NCI-H748 (cell line): ENCODE measurements at regions not wholly inside any gene's neighbourhood (a gene's known extent, or its start where the extent isn't known, plus 50 kb on each side); places are given as distances from the start of the nearest gene placed in this dataset.
A peak's percentile ranks its signal among the peaks of the same experiment; 100 is the strongest.

Experiments used
- DNase-seq: peaks from one replicate; lab custom pipeline; 2025; ENCODE audit not compliant: unreplicated experiment; lab: John Stamatoyannopoulos, UW

DNA sequence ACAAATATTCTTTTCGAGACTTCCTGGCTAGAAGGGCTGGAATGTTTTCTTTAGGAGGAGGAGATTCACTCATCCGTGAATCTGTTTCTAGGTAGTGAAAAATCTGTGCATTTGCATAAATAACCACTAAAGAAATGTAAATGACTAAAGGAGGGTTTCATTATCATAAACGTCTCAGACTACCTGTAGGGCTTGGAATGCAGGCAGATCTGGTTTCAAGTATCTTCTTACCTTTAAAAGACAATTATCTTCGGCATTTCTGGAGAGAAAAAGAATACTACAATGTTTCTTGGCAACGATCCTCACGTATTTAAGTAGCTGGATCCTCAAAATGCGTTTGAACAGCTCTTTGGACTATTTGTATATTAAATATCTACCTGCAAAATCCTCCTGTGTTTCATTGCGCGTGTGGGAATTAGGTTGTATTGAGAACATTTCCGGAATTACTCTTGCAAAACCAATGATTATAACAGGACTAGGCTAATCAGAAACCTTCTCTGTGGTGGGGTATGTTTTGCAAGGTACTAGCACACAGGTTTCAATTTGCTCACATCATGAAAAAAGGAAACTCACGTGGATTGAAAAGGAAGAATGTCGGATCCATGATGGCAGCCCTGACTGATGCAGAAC, 291.1 kb upstream of the ARGLU1 start:
- no peak for DNase-seq

DNA sequence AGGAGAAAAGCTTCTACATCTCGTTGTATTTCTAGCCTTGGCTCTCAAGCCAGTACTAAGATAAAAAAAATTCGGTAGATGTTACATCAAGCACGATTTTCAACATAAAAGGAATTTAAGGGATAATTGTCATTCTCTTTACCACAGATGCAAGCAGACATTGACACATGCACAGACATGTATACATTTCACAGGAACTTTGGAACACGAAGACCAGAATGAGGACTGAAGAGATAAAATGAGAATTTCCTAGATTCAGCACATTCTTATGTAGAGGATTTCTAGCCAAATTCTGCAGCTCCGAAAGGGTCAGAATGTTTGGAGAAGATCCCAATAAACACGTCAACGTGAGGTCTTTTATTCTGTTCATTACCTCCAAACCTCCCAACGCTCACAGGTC, 284.5 kb upstream of the ARGLU1 start:
- no peak for DNase-seq

DNA sequence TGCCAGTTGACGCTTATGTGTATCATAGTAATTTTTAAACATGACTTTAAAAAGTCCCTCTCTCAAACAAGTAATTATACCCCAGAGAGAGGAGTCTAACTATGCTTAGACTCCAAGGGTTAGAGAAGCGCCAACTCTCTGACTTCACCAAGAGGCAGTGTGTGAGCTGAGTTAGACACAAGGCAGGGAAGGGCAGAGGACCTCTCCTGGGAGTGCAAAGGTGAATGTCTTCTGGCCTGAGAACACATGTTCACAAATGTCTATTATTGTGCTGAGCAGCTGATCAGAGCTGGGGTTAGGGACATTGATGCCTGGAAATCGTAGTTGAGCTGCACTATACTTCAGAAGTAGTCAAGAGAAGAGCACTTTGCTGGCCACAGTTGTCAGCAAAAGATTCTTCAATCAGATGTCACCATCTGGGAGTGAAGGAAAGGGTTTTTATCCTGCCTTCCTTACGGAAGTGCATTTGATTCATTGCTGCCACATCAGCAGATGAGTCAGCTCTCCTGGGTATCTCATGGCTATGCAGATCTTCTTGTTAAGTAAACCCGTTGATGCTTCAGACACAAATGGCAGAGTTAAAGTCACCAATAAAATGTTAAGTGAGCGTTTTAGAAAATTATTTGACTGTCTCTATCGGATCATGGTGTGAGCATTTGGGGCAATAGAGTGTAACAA, 283.2 kb upstream of the ARGLU1 start:
- DNase-seq = no peak

DNA sequence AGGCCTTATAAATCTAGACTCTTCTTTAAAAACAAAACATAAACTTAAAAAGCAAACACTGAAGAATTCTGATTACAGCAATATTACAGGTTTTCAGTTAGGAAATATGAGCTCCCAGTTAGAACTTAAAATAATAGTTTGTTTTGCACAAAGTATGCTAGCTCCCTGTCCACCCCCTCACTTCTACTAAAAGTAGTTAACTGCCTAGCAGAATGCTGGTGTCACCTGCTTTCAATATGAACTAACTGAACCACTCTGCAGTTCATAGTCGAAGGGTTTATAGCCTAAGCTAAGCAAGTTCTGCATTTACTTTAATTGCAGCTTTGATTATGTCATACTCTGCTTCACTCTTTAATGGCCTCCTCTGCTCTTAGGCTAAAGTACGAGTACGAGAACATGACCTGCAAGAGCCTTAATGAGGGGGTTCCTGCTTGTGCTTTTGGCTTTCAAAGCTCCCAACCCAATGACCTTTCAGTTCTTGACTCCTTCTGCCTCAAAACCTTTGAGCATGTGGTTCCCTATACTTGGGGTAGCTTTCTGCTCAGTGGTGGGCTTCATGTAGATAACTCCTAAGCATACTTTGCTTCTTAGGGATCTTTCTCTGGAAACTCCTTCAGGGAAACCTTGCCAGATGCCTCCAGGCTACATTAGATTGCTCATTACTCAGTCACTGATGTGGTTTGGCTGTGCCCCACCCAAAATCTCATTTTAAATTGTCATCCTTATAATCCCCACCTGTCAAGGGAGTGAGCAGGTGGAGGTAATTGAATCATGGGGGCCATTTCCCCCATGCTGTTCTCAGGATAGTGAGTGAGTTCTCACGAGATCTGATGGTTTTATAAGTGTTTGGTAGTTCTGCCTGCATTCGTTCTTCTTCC, 278.9 kb upstream of the ARGLU1 start:
- DNase-seq = no peak

DNA sequence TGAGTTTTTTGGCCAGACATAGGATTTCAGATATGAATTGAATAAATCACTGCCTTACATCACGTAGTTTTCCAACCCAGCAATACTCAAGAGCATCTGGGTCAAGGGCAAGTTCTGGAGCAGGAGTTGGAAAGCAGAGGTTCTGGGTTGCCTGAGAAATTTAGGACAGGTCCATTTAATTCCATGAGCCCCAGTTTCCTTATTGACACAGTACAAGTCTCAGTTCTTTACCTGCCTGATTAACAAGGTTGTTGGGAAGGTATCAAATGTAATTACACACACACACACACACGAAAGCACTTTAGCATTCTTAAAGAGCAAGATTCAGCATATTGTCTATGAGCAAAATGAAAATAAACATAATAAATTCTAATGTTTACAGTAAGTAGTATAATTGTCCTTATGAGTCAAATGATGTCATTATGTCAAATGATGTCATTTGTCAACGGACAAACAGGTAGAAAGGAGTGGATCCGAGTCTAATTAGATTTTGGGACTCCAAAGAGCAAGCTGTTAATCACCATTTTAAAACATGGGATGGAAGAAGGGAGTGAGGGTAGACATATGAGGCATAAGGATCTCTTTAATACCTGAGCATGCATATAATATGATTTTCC, 268.4 kb upstream of the ARGLU1 start:
- no peak for DNase-seq

DNA sequence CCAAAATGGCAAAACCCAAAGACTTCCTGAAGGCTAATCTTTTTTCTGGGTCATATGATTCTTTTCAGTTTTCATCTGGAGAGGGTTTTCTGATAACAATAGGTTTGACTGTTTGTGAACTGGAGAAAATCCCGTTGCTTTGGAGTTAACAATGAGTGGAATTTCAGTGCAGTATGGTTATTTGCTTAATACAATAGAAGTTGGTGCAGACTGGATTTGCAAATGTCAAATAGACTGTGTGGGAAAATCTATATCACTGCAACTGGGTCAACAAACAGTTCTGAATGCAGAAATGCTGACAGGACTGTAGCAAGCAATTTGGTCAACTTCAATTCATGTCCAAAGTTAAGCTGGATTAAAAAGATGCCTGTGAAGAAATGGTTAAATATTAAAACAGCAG, 267.5 kb upstream of the ARGLU1 start:
- DNase-seq = no peak

DNA sequence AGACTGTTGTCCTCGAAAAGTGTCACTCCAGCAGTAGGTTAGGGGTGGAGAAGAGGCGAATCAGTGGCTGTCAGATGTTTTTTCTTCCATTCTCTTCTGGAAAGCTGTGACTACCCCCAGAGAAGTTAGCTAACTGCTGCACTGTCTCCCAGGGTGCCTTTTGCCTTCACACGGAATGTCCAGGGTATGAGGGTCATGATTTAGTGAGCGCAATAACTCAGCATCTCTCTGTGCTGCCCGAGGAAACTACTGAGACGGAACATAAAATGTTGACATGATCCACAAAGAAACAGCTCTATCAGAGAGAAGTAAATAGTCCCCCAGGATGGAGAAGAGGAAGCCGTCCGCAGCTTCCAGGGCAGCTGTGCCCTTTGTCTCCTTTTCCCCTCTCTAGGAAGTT, 254.0 kb upstream of the ARGLU1 start:
- no peak for DNase-seq

DNA sequence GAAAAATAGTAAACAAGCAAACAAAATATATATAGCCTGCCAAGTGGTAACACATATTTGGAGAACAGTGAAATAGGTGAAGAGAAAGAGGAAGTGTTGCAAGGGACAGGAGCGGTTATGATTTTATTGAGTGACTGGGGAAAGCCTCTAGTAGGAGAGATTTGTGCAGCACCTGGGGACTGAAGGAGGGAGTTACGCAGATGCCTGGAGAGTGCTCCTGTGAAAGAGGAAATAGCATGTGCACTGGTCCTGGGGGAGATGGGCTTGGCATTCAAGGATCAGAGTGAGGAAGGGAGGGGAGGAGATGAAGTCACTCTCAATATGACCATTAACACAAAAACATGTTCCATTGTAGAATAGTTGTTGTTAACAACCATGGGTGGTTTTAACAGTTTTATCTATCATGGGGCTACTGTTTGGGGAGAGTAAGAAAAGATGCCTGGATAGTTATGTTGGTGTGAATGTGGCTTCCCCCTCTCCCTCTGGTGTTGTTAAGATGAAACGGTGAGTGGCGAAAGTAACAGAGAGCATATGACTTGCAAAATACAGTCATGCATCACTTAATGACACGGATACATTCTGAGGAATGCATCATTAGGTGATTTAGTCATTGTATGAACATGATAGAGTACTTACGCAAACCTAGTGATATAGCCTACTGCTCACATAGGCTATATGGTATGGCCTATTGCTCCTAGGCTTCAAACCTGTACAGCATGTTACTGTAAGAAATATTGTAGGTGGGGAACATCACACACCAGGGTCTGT, 251.7 kb upstream of the ARGLU1 start:
- DNase-seq = no peak

DNA sequence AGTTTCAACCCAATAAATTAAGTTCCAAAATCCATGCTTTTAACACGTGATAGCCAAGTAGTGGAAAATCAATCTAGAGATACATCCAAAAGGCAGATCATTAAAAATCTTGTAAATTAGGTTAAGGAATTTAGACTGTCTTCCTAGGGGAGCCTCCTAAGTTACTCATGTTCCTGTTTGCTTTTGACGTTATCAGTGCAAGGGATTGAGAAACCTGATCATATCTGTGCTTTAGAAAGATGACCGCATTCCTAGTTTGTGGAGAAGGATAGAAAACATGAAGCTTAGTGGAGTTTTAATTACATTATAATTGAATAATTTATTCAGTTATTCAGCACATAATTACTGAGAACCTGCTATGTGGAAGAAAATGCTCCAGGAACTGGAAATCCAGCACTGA, 251.0 kb upstream of the ARGLU1 start:
- DNase-seq = no peak

DNA sequence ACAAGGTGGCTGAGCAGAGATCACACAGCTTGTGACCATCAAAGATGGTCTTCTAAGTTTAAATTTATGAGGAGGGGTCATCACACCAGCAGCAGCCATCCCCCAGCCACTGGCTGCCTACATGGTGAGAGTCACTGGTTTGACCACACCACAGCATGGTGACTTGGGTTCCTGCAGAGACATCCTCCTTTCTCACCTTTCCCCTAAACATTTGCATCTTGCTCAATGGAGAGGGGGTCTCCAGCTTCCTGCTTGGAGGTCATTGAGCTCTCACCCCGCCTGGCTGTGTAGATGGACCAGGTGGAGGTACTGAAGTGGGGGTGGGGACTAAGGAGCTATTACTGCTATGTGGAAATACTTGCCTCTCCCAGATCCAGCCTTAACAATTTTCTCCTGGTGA, 247.6 kb upstream of the ARGLU1 start:
- no peak for DNase-seq

DNA sequence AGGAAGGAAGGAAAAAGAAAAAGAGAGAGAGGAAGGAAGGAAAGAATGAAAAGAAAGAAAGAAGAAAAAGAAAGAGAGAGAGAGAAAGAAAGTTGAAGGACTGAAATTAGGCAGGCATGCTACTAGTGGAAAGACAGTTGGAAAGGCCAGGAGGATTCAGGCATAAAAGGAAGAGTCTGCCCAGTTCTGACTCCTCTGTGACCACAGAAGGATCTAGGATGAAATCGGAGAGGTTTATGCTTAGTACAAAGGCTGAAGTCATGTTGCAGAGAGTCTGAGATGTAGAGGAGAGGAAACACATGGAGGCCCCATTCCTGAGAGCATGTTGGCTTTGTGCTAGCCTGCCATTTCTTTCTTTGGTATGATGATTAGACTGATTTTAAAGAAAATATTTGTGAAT, 246.5 kb upstream of the ARGLU1 start:
- no peak for DNase-seq

DNA sequence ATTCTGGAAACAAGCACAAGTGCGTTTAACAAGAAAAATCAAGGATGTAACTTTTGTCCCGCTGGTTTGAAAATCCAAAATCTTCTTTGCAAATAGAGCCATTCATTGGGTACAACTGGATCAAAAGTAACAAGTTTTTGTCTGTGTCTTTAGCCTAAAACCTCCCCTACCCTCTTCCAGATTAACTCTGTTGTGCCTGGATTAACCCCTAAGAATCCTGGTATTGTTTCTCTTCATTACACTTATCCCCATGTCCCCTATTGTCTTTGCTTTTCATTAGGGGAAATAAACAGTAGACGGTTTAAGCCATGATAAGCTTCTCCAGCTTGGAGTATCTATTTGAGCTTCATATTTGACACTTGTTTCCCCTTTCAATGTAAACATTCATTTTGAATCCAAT, 242.1 kb upstream of the ARGLU1 start:
- DNase-seq = no peak

DNA sequence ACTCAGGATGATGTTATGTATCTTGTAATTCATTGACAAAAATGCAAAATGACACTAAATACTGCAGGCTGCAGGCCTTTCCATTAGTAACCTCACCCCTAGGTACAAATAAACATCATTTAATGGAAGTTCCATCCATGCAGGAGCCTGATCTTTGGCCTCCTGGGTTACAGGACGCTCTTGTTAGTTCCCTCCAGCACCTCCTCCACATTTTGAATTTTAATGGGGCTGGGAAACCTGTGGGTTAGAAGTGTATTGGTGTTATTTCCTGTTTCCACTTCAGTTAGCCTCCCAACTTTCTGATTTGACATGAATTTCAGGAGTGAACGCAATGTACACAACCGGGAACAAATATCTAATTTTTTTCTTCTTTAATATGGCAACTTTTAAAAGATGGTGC, 237.1 kb upstream of the ARGLU1 start:
- no peak for DNase-seq

DNA sequence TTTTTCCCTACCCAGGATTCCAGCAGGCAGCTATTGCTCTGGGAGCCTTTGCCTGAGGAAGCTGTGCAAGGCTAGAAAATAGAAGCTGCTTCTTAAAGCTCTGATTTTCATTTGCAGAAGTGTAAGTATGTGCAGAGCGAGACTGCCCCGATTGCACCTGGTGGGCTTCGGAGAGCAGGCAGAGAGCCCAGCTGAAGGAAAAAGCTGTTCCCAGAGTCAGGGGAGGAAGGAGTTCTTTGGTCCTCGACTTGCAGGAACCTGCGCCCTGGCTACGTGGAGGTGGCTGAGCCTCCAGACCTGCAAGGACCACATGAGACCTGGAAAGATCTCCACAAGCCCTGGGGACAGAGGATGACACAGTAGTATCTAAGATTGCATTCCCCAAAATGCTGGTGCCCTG, 235.0 kb upstream of the ARGLU1 start:
- no peak for DNase-seq

DNA sequence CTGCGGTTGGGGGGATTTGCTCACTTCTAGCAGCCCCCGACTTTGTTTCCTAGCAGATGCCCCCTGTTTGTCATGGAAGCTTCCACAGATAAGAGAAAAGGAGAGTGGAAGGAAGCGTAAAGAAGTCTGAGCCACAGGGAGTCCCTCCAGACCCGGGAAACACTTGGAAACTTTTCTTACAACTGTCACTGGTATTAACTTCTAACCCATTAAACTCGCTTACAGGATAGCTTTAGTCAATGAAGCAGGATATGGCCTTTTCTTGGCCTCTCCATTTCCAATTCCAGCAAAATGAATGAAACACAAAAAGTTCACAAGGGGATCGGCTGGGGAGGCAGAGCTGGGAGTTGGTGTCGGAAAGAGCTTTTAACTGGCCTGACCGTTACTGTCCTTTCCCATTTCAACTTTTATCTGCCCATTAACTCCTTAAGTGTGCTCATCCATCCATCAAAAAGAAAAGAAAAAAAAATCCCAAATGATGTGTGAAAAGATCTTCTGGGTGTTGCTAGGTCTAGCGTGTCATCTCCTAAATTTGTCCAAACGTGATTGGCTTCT, 231.9 kb upstream of the ARGLU1 start:
- no peak for DNase-seq

DNA sequence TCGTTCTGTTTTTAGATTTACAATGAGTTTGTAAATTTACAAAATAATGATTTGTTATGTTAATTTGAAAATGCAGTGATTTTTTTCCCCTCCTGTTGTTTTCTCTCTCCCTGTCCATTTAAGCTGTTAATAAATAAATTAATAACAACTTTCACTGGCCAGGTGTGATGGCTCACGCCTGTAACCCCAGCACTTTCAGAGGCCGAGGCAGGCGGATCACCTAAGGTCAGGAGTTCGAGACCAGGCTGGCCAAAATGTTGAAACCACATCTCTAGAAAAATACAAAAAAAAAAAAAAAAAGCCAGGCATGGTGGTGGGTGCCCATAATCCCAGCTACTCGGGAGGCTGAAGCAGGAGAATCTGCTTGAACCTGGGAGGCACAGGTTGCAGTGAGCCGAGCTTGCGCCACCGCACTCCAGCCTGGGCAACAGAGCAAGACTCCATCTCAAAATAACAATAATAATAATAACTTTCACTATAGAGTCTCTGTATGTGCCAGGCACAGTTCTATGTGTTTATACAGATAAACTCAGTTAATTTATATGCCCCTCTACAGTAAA, 229.2 kb upstream of the ARGLU1 start:
- no peak for DNase-seq

DNA sequence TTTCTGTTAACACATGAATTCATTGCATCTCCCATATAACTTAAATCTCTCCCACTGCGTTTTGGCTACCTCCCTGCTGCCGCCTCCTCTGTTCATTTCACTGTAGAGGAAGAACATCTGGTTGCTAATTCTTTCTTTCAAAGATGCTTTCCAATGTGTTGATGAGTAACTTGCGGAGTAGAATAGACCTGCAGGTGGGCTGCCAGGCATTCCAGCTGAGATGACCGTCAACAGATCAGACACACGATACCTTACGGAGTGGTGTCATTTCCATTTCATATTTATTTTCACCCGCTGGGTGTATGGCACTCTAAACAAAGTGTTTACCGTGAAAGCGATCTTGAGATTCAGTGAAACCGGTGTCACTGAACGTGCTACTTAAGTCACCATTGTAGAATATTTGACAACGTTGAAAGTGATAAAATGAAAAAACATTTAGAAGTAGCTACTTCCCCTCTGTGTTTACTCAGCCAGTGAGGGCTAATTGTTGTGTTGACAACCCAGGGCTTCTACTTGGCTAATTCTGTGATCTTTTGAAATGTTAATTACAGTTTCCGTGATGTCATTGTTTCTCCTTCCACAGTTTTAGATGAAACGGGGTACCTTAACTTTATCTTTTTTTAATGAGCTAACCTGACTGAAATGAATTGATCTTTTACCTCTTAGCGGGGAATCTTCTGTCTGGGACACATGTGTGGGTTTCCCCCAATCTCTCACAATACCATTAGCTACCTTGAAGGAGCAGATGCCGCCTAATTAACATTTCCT, 228.5 kb upstream of the ARGLU1 start:
- DNase-seq = peak; percentile 97

DNA sequence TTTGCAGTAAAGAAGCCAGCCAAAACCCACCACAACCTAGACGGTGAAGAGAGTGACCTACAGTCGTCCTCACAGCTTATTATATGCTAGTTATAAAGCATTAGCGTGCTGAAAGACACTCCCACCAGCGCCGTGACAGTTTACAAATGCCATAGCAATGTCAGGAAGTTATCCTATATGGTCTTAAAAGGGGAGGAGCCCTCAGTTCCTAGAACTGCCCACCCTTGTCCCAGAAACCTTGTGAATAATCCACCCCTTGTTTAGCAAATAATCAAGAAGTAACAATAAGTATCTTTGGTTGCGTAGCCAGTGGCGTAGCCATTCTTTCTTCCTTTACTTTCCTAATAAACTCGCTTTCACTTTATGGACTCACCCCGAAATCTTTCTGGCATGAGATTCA, 227.9 kb upstream of the ARGLU1 start:
- peak; percentile 19 for DNase-seq

DNA sequence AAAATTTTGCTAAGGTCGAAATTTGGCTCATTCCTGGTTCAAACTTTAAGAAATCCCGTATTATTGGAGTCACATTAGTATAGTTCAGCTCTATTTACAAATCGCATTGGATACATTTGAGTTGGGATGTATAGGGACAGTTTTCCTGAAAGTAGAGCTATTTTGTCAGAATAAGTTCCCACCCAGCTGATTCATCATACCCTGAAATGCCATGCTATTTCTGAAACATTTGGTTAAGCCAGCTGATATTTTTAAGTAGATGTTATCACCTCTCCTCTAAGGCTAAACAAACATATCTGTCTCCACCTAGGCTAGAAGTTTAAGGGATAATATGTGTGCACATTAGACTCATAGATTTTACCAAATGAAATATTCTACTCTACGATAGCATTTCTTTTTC, 226.2 kb upstream of the ARGLU1 start:
- no peak for DNase-seq

DNA sequence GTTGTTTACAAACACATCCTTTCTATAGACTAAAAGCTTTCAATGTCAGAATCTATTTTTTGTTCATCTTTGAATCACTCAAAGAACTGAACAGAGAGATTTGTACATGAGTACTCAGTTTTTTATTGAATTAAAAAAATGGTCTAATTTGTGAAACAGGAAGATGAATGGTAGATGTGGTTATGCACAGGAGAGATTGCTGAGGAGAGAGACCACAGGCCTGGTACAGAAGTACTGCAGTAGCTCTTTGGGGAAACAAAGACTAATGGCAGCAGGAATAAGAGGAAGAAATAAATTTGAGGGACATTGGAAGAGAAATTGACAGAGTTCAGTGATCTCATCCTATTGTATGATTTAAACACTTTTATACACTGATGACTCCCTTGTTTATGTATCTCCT, 222.0 kb upstream of the ARGLU1 start:
- DNase-seq = no peak
